CD4-positive, alpha-beta T cell treated with Interleukin-4 for 4 hours (primary cell): ENCODE measurements at regions not wholly inside any gene's neighbourhood (a gene's known extent, or its start where the extent isn't known, plus 50 kb on each side); places are given as distances from the start of the nearest gene placed in this dataset.

Experiments used
- DNase-seq: peaks from one replicate; pipeline ENCODE4 v3.0.0-alpha.2; 2020

DNA sequence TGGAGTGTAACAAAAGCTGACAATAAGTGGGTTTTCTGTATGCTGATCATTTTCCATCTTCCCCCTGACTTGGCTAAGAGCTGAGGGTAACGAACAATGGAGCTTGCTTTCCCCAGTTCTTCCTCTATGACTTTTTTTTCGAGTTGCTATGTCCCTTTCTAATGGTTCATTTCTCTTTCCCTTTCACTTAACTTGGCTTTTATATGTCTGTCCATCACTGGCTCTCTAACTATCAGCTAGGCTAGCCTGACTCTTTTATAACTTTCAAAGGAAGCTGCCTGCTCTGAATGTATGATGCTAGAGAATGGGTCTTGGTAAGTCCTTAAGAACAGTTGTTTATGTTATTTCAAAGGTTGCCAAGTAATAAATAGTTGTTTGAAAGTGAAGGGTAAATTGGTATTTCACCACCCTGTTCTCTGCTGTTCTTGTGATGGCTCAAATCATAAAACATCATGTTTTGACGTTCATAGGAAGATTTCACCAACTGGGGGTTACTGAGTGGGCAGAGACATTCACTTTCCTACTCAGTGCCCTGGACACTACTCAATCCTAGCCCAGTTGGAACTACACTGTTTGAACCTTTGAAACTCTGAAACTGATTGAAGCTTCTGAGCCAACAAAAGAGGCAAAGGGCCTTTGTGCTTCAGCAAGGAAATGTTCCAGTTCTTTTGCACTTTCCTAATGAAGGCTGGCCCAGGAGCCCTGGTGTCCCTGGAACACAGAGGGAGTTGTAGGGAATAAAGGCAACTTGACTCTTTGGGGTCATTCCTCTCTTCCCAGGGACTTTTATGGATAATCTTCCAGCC is 85.4 kb upstream of the PHYHIPL start:
- no peak for DNase-seq

DNA sequence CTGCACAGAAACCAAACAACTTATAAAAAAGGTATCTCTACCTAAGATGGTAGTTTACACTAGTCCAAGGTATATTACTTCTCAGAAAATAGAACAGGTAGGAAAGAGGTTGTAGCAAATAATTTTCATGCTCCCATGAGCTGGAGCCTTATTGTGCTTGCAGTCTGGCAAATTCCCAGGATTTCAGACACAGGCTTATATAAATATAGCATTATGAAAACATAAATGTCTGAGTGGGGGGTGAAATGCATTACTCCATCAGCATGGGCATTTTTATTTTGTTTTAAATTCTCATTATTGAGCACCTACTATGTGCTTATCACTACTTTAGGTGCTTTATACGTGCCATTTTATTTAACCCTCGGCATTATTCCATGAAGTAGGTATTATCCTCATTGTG is 83.0 kb upstream of the PHYHIPL start:
- DNase-seq: no peak

DNA sequence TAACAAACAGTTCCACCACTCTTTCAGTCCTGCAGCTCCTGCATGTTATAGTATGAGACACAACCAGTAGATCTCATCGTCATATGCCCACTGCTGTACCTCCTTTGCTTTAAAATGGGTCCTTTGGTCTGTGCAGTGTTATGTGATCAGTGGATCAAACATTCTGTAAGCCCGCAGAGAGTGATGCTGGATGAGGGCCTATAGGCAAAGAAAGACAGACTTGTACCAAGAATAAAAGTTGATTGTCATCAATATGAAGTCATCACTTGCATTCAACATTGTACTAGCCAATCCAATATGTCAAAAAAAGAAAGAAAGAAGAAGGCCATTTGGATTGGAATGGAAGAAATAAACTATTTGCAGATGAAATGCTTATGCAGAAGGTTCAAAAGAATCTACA is 79.8 kb upstream of the PHYHIPL start:
- DNase-seq: no peak

DNA sequence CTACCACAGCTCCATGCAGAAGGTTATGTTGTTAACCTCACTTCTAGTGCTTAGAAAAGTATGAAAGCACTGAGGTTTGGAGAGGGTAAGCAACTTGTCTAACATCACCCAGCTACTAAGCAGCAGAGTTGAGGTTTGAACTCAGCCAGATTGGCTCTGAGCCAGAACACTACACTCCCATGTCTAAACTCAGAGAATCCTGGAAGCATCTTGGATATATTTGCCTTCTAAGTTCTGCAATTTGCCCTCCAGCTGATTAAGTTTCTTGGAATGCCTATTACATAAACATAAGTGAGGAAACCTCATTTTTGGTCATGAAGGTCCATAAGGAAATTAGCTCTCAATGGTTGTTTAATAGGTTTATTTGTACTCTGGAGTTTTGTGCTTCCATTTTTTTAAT is 78.1 kb upstream of the PHYHIPL start:
- no peak for DNase-seq

DNA sequence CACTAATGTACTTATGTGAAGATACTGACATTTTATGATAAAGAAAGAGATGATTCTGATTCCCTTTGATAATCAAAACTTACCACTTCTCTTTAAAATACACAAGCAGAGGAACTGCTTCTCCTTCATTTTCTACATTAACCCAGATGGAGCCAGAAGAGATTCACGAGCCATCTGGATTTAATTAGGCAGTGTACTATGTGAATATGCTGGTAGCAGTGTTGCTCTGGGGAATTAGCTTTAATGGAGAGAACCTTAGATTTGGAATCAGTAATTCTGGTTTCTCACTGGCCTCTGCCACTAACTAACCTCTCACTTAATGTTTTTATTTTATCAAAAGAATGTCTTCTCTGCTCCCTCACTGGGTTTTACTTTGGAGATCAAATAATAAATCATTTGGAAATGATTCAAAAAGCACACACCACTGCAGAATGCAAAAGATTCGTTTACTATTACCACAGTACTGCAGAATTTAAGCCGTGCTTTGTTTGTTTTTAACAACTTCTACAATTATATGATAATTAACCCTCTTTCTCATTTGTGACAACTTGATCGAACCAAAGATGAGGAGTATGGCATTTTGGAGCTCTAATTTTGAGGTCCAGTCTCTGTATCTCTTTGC is 77.5 kb upstream of the PHYHIPL start:
- no peak for DNase-seq

DNA sequence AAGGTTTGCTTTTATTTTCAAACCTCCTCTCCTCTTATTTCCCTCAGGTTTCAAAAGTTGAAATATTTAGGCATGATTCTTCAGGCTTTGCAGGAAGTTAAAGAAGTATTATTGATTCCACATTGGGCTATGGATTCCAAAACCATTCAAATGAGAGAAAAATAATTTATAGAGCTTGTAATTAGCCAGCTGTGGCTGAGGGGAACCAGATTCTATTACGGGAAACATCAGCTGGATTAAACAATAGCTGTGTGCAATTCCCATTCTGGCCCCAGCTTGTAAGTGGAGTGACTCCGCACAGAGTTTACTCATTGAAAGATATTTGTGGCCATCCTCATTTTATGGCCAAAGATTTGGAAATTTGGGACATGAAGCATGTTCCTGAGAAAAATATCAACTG is 77.0 kb upstream of the PHYHIPL start:
- no peak for DNase-seq

DNA sequence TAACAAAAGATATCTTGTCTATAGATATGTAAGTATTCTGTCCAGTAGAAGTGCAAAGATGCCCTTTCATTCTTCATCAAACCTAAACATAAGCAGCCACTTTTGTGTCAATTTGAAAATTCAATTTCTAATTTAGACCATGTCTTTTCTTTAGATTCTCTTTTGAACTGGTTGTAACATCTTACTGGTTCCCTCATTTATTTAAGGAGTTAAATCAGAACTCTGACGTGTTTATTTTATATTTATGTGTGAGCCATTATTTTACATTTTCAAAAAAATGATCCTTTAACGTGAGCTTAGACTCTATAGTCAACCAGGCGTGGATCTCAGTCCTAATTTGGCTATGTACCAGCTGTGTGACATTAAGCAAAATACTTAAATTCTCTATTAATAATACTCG is 74.0 kb upstream of the PHYHIPL start:
- DNase-seq: no peak

DNA sequence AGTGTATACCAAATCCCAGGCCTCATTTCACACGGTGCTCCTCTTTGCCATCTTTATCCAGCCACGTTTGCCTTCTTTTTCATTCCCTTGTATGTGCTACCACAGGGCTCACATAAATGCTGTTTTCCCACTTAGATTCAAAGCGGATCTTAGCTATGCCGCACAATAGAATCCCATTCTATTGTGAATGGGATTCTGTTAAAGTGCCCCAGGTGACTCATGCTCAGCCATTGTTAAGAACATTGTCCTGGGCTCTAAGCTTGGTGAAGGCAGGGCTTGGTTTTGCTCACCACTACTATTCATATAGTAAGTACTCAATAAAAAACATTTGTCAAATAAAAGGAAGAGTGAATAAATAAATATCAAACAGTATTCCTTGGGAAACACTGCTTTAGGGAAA is 72.3 kb upstream of the PHYHIPL start:
- no peak for DNase-seq

DNA sequence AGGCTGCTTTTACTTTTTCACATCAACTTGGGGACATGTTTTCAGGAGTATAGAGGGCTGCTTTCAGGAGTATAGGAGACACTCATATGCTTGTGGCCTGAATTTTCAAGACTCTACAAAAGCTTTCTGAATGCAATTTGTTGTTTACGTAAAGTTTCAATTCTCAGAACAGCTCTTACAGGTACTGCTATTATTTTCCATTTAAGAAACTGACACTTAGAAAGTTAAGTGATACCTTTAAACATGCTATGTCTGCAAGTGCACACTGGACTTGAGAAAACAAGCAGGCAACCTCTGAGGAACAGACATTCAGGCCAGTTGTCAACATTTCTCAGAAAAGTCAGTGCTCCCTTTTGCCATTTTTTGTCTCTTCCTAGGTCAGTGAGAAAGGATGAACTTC is 70.0 kb upstream of the PHYHIPL start:
- no peak for DNase-seq

DNA sequence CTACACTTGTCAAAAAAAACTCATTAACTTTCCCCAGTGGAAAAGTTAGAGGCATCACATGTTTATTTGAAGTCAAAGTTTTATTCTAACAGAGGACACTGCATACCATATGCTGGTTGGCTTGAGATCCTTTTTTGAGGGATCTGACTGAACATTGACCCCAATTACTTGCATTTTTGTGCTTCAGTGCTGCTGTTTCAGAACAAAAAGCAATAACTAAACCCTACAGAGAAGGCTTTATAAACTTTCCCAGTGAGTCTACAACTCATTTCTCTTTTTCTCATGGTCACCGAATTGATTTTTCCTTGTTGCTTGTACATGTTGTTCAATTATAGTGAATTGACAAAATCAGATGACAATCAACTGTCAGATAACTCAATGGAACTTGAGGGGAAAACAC is 69.3 kb upstream of the PHYHIPL start:
- no peak for DNase-seq

DNA sequence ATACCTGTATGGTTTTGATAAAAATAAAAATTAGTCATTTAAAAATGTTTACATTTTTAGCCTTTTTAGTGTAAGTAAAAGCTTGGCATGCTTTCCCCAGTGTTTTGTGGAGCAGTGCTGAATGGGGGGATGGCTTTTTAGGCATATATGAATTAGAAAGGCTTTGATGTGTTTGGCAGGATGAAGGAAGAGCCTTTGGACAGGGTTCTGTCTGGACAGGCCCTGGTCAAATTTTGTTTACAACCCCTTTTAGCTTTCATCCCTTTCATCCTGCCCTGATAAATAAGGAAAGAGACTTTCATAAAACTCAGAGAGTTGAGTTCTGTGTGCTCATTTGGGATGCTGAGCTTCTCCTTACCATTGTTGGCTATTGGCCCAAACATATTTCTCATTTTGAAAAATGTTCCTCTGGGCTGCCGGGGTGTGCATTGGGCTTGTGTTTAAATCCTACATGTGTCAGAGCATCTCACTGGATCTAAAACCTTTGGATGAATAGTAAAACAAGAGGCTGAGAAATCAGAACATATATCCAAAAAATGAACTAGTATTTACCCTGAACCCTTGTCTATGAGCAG is 68.1 kb upstream of the PHYHIPL start:
- DNase-seq: no peak

DNA sequence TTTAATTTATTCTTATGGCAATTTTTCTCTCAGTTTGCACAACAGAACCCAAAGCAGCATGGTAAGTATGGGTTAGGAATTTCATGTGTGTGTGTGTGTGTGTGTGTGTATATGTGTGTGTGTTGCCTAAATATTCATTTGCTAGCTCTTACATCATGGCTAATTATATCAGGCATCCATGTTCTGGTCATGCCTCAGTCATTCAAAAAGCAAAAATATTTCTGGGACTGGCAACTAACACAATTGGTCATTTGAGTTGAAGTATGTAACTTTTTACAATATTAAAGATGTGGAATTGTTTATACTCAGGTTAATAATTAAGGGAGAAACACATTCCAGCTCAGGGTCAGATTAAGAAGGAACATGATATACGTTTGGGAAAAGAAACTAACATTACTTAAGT is 67.6 kb upstream of the PHYHIPL start:
- no peak for DNase-seq

DNA sequence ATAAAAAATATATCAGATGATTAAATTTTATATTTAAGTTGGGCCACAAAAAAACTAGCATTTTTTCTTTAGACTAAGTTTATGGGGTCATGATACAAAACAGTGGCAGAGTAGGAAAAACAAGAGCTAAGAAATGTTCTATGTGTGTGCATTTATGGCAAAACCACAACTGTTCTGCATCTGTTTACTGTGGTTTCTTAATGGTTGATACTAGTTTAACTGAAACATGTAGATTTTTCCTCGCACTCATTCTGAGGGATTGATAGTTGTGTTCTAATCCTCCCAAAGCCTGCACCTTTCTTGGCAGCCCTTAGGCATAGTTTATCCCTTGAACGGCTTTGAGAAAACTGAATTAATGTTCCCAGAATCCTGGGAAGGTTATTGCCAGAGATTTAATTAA is 66.6 kb upstream of the PHYHIPL start:
- DNase-seq: no peak

DNA sequence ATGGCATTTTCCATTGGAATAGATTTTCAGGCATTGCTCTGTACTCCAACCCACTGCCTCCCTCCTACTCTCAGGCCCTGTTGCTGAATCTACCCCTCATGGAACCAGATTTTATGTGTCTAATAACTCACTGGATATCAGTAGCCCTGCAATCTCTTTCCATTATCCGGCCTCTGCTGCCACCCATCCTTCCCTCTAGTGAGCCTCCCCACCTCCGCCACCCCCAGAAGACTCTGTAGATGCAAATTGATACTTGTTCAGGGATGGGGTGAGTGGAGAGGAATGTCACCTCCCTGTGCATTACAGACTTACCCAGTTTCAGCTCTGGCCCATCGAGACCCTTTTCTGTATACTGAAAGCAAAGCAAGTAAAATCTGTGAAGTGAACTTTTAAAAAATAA is 52.3 kb upstream of the PHYHIPL start:
- no peak for DNase-seq

DNA sequence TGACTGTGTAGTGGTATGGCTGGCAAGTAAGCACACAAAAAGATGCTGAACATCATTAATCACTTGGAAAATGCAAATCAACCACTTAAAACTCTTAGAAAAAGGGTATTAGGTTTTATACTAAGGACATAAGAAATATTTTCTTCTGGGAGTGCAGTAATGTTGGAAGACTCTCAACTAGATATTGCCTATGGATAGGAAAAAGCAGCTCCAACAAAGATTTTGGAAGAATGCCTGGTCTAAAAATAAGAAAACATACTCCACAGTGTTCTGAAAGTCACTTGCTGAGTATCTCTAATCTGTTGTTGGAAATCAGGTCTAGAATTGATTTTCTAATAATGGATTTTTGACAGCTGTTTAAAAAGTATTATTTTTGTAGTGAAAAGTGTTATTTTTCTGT is 50.8 kb upstream of the PHYHIPL start:
- DNase-seq: no peak

DNA sequence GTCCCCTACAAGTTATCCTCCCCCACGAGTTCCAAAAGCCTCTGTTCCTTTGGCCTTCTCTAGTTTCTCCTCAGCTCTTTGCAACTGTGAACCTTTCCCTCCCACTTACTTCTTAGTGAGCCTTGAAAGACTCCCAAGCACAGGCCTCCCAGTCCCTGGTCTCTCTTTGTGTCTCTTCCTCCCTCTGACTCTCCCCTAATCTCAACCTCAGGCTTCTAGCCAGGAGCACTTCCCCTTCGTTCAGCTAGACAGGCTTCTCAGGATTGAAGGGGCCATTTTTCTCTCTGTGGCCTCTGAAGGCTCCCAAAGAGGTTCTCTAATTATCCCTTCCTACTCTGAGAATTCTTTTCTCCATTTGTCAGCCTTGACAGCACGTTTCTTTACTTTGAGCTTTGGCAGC is 50.2 kb upstream of the PHYHIPL start:
- DNase-seq: no peak
